ENCODE measurements at regions not wholly inside any gene's neighbourhood (a gene's known extent, or its start where the extent isn't known, plus 50 kb on each side); places are given as distances from the start of the nearest gene placed in this dataset.

DNA sequence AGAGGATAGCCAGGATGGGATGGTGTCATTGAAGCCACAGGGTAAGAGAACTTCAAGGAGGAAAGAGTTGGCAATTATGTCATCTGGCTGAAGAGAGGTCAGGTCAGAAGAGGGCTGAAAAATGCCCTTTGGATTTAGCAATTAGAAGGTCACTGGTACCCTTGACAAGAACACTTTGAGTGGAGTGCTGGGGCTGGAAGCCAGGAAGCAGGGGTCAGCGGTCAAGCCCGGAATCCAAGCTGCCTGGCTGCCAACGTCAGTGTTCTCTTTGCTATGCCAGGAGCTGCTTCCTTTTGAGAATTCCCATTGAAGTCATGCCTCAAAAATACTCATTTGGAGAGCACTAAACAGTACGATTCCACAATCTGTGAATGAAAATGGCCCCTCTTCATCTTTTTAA is 386.5 kb downstream of the SHQ1 start:
- Mint-ChIP-seq H3K36me3 (no peaks in the 10 kb centered on the region), H3K27me3 (ENCODE audit: insufficient read depth, low read depth) (peaks cover 6% of the 10 kb centered on the region), H3K9me3 (no peaks in the 10 kb centered on the region), H3K4me1 (peaks cover 14% of the 10 kb centered on the region), H3K27ac (no peak overlapping the region), H3K4me3 (no peak overlapping the region)
- Histone ChIP-seq H2AFZ (replicated peaks) (no peak overlapping the region), H3K4me3 (no peak overlapping the region), H4K20me1 (ENCODE audit: low read depth) (no peaks in the 10 kb centered on the region), H3K36me3 (no peaks in the 10 kb centered on the region), H3K27ac (no peak overlapping the region), H3K9me3 (ENCODE audit: low read depth) (no peaks in the 10 kb centered on the region), H3K4me1 (peaks cover 2% of the 10 kb centered on the region), H3K4me2 (no peak overlapping the region), H3K79me2 (ENCODE audit: low read depth) (no peaks in the 10 kb centered on the region), H3F3A (ENCODE audit: low read depth) (no peaks in the 10 kb centered on the region), H3K9ac (no peak overlapping the region), H3K27me3 (no peaks in the 10 kb centered on the region)
- no peak for DNase-seq (ENCODE audit: low spot score)
- TF ChIP-seq EZH2 (IDR thresholded peaks at IDR 0.05) (no peak), EZH2phosphoT487 (IDR thresholded peaks at IDR 0.05) (no peak)
- TF ChIP-seq, protein P1, sequence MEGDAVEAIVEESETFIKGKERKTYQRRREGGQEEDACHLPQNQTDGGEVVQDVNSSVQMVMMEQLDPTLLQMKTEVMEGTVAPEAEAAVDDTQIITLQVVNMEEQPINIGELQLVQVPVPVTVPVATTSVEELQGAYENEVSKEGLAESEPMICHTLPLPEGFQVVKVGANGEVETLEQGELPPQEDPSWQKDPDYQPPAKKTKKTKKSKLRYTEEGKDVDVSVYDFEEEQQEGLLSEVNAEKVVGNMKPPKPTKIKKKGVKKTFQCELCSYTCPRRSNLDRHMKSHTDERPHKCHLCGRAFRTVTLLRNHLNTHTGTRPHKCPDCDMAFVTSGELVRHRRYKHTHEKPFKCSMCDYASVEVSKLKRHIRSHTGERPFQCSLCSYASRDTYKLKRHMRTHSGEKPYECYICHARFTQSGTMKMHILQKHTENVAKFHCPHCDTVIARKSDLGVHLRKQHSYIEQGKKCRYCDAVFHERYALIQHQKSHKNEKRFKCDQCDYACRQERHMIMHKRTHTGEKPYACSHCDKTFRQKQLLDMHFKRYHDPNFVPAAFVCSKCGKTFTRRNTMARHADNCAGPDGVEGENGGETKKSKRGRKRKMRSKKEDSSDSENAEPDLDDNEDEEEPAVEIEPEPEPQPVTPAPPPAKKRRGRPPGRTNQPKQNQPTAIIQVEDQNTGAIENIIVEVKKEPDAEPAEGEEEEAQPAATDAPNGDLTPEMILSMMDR (IDR thresholded peaks at IDR 0.05) = no peak

DNA sequence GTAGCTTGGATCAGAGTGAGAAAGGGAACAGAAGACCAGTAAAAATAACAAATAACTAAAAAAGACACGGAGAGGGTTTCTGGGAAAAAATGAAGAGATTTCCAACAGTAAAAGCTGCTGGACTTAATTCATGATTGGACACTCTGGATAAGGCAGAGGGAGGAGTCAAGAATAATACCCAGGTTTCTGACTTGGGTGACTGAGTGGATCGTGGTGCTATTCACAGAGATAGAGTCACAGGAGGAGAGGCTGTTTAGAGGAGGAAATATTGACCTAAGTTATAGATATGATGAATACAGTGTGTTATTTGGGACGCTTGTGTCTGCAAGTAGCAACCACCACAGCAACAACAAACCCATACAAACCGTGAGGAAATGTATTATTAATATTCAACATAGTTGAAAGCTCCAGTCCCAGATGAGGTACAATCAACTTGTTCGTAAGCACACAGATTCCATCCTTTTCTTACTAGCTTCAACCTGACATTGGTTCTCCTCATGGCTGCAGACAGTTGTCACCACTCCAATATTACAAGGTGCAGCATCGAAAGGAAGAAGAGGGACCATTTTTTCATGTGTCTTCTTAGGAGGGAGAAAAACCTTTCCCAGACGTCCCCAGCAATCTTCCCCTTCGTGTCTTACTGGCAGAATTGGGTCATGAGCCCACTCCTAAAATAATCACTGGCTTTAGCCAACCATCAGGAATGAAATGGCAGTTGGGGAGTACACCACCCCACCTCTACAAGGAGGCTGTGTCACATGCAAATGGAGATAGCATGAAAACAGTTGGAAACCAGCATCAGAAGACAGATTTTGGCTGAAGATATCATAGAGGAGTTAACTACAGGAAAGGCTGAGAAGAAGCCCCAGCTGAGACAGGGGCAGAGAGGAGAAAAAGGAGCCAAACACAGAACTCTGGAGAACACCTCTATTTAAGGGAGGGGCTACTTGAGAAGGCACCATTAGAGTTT is 387.8 kb downstream of the SHQ1 start:
- no peaks in the 10 kb centered on the region for H3K79me2 ChIP-seq (ENCODE audit: low read depth)
- H3K4me3 ChIP-seq = no peak overlapping the region
- H3K36me3 ChIP-seq = no peaks in the 10 kb centered on the region
- Mint-ChIP-seq H3K4me1 (peaks cover 12% of the 10 kb centered on the region), H3K27me3 (ENCODE audit: insufficient read depth, low read depth) (peaks cover 6% of the 10 kb centered on the region), H3K27ac (no peak overlapping the region), H3K36me3 (no peaks in the 10 kb centered on the region), H3K9me3 (no peaks in the 10 kb centered on the region), H3K4me3 (no peak overlapping the region)
- no peak overlapping the region for H3K9ac ChIP-seq
- no peaks in the 10 kb centered on the region for H3K9me3 ChIP-seq (ENCODE audit: low read depth)
- no peak for DNase-seq (ENCODE audit: low spot score)
- no peak overlapping the region for H2AFZ ChIP-seq (replicated peaks)
- no peak overlapping the region for H3K27ac ChIP-seq
- H3K27me3 ChIP-seq = no peaks in the 10 kb centered on the region
- no peak for TF ChIP-seq EZH2phosphoT487 (IDR thresholded peaks at IDR 0.05)
- TF ChIP-seq EZH2 (IDR thresholded peaks at IDR 0.05) = no peak
- TF ChIP-seq, protein P1 (IDR thresholded peaks at IDR 0.05) = no peak
- no peaks in the 10 kb centered on the region for H3F3A ChIP-seq (ENCODE audit: low read depth)
- H4K20me1 ChIP-seq (ENCODE audit: low read depth) = no peaks in the 10 kb centered on the region
- no peak overlapping the region for H3K4me2 ChIP-seq
- no peaks in the 10 kb centered on the region for H3K4me1 ChIP-seq

DNA sequence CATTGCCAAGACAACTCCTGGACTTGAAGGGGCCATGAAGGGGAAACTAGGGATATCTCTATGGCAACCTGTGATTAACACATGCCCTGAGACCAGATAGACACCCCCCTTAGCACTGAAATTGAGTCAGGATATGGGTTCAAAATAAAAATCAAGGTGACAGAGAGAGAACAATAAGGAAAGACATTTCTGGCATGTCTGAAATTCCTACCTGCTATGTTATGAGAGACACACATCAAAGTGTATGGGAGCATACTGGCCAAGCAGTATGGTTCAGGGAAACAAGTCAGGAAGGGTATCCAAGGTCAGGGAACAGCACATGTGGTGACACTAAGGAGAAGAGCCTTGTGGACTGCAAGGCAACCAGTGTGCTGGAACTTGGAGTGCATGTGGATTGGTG is 388.7 kb downstream of the SHQ1 start:
- TF ChIP-seq, protein P1 (IDR thresholded peaks at IDR 0.05) = no peak
- TF ChIP-seq EZH2phosphoT487 (IDR thresholded peaks at IDR 0.05) (no peak), EZH2 (IDR thresholded peaks at IDR 0.05) (no peak)
- H3K4me3 Mint-ChIP-seq = no peak overlapping the region
- Histone ChIP-seq H3K27me3 (no peaks in the 10 kb centered on the region), H3F3A (ENCODE audit: low read depth) (no peaks in the 10 kb centered on the region), H3K4me2 (no peak overlapping the region), H3K79me2 (ENCODE audit: low read depth) (no peaks in the 10 kb centered on the region), H4K20me1 (ENCODE audit: low read depth) (no peaks in the 10 kb centered on the region), H2AFZ (replicated peaks) (no peak overlapping the region), H3K27ac (no peak overlapping the region), H3K4me1 (no peaks in the 10 kb centered on the region), H3K9ac (no peak overlapping the region), H3K9me3 (ENCODE audit: low read depth) (no peaks in the 10 kb centered on the region), H3K4me3 (no peak overlapping the region), H3K36me3 (no peaks in the 10 kb centered on the region)
- no peak overlapping the region for H3K27ac Mint-ChIP-seq
- H3K27me3 Mint-ChIP-seq (ENCODE audit: insufficient read depth, low read depth) = peaks cover 6% of the 10 kb centered on the region
- no peaks in the 10 kb centered on the region for H3K9me3 Mint-ChIP-seq
- no peaks in the 10 kb centered on the region for H3K36me3 Mint-ChIP-seq
- no peak for DNase-seq (ENCODE audit: low spot score)
- H3K4me1 Mint-ChIP-seq = peaks cover 12% of the 10 kb centered on the region
